ENCODE measurements at regions not wholly inside any gene's neighbourhood (a gene's known extent, or its start where the extent isn't known, plus 50 kb on each side); places are given as distances from the start of the nearest gene placed in this dataset.

GRCh38 chr9:81741103-81741502 is 51.8 kb upstream of the TLE1 start:
- no peak for DNase-seq (ENCODE audit: low read depth)
- in situ Hi-C loops (cut with HindIII; ENCODE audit: low pct_unique_long_range_greater_than_20kb, low sequenced_read_pairs) = no loop called here

DNA sequence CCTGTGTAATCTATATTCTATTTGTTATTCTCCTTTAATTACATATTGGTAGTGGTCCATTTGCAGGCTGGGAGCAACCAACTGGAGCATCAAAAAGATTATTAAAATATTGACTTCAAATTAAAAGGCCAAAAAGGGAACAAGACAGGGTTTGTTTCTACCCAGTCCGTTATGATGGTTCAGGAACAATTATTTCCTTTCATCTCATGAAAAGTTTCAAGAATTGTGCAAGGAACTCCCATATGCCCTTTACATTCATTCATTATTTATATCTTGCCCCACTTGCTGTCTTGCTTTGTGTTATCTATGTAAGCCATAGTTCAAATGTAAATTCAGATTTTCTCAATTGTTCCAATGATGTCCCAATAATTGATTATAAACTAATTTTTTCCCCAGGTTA is 58.7 kb upstream of the TLE1 start:
- in situ Hi-C loops (cut with HindIII; ENCODE audit: low pct_unique_long_range_greater_than_20kb, low sequenced_read_pairs) = no loop called here
- DNase-seq (ENCODE audit: low read depth) = no peak

- DNase-seq (ENCODE audit: low read depth) = no peak
- in situ Hi-C loops (cut with HindIII; ENCODE audit: low pct_unique_long_range_greater_than_20kb, low sequenced_read_pairs) = no loop called here
Measured at GRCh38 chr9:81753436-81753835, 64.1 kb upstream of the TLE1 start.

GRCh38 chr9:81754245-81754644 is 64.9 kb upstream of the TLE1 start:
- peak; percentile 39 for DNase-seq (ENCODE audit: low read depth)
- in situ Hi-C loops (cut with HindIII; ENCODE audit: low pct_unique_long_range_greater_than_20kb, low sequenced_read_pairs) = no loop called here

- DNase-seq (ENCODE audit: low read depth) = no peak
- in situ Hi-C loops (cut with HindIII; ENCODE audit: low pct_unique_long_range_greater_than_20kb, low sequenced_read_pairs) = no loop called here
Measured at GRCh38 chr9:81755721-81756120, 66.4 kb upstream of the TLE1 start.

- DNase-seq (ENCODE audit: low read depth) = no peak
- in situ Hi-C loops (cut with HindIII; ENCODE audit: low pct_unique_long_range_greater_than_20kb, low sequenced_read_pairs) = no loop called here
Measured at GRCh38 chr9:81756561-81756960, 67.2 kb upstream of the TLE1 start.

GRCh38 chr9:81758123-81758797 is 68.9 kb upstream of the TLE1 start:
- DNase-seq (ENCODE audit: low read depth) = no peak
- in situ Hi-C loops (cut with HindIII; ENCODE audit: low pct_unique_long_range_greater_than_20kb, low sequenced_read_pairs) = no loop called here

DNA sequence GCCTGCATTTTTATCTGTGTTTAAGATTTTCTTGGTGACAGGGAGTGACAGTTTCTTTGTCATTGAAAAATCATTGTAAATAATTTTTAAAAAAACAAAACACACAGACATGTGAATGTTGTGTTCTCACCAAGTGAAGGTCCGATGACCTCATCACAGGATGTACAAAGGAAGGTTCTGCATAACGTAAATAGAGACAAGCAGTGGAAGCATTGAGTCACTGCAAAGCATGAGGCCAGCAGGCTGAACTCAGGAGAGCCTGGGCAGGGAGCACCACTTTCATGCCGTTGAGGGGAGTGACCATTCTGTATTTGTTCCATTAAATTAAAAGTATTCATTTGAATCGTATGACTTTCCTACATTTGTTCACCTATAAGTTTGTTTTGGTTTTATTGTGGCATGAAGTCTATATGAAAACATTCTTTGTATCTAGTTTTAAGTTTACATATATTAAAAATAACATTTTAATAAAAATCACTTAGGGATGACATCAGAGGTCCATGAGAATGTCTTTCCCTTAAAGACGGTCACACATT is 70.4 kb upstream of the TLE1 start:
- peak; percentile 49 for DNase-seq (ENCODE audit: low read depth)
- in situ Hi-C loops (cut with HindIII; ENCODE audit: low pct_unique_long_range_greater_than_20kb, low sequenced_read_pairs) = no loop called here

GRCh38 chr9:81767921-81768320 is 78.6 kb upstream of the TLE1 start:
- DNase-seq (ENCODE audit: low read depth) = no peak
- in situ Hi-C loops (cut with HindIII; ENCODE audit: low pct_unique_long_range_greater_than_20kb, low sequenced_read_pairs) = no loop called here

- in situ Hi-C loops (cut with HindIII; ENCODE audit: low pct_unique_long_range_greater_than_20kb, low sequenced_read_pairs) = no loop called here
- DNase-seq (ENCODE audit: low read depth) = no peak
Measured at GRCh38 chr9:81771571-81771970, 82.2 kb upstream of the TLE1 start.

DNA sequence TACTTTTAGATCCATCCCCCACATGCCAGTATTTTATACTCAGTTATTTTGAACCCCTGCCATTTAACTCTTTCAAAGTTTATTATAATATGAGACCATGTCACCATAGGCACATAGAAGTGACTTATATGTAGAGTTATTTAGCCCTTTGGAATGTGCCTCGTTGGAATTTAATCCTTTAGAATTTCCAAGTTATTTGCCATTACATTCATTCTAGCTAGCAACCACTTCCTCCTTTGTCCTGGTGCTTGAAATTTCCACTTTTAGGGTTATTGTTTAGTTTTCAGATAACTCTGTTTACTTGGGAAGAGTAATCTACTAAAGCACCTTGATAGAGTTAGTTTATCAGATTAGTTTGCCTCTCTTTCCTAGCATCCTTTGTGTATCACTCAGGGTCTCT is 82.8 kb upstream of the TLE1 start:
- in situ Hi-C loops (cut with HindIII; ENCODE audit: low pct_unique_long_range_greater_than_20kb, low sequenced_read_pairs) = no loop called here
- no peak for DNase-seq (ENCODE audit: low read depth)

DNA sequence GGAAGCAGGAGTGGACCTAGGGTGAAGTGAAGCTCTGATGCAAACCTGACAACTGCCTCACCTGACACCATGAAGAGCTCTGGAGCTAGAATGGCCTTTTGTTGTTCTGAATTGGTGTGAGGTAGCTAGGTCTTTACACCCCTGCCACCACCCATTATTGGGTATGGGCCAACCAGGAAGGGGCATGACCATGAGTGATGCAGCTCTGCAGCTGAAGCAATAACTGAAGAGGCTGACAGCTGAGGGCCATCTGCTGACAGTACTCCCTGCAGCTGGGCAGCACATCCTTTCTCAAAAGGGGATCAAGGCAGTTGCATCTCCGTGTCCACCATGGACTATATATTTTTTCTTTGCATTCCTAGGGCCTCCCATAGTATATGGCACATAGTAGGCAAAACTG is 87.0 kb upstream of the TLE1 start:
- DNase-seq (ENCODE audit: low read depth) = no peak
- in situ Hi-C loops (cut with HindIII; ENCODE audit: low pct_unique_long_range_greater_than_20kb, low sequenced_read_pairs) = no loop called here

DNA sequence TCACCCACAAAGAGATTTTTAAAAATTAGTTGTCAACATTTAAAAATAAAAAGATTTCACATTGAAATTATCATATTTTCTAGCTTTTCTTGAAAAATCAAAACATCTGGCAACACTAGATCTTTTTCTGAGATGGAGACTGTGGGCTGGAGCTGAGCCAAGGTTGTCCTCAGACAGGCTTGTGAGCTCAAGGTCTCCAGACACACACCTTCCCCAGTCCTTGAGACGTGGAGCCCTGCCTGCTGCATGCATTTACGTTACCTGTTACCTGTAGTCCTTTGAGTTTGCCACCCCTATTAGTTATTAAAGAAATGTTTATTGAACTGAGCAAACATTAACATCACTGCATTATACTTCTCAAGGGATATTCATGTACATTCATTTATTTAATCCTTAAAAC is 87.5 kb upstream of the TLE1 start:
- DNase-seq (ENCODE audit: low read depth) = no peak
- in situ Hi-C loops (cut with HindIII; ENCODE audit: low pct_unique_long_range_greater_than_20kb, low sequenced_read_pairs) = no loop called here

DNA sequence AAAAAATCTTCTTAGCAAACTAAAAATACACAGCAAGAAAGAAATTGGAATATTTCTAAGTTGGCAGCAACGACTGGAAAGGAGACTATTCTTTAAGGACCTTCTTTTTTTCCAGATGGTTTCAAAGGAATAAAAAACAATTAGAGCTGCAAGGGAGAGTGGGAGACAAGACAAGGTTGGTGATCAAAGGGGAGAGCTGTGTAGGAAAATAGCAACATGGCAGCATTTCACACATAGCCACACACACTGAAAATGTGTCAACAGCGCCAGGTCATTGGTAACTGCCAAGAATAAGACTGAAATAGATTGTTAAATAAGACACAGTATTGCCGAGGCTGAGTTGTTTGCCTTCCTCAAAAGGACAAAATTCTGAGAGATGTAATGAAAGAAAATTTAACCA is 88.1 kb upstream of the TLE1 start:
- in situ Hi-C loops (cut with HindIII; ENCODE audit: low pct_unique_long_range_greater_than_20kb, low sequenced_read_pairs) = no loop called here
- no peak for DNase-seq (ENCODE audit: low read depth)

GRCh38 chr9:81782313-81782995 is 93.1 kb upstream of the TLE1 start:
- DNase-seq (ENCODE audit: low read depth) = no peak
- in situ Hi-C loops (cut with HindIII; ENCODE audit: low pct_unique_long_range_greater_than_20kb, low sequenced_read_pairs) = no loop called here

DNA sequence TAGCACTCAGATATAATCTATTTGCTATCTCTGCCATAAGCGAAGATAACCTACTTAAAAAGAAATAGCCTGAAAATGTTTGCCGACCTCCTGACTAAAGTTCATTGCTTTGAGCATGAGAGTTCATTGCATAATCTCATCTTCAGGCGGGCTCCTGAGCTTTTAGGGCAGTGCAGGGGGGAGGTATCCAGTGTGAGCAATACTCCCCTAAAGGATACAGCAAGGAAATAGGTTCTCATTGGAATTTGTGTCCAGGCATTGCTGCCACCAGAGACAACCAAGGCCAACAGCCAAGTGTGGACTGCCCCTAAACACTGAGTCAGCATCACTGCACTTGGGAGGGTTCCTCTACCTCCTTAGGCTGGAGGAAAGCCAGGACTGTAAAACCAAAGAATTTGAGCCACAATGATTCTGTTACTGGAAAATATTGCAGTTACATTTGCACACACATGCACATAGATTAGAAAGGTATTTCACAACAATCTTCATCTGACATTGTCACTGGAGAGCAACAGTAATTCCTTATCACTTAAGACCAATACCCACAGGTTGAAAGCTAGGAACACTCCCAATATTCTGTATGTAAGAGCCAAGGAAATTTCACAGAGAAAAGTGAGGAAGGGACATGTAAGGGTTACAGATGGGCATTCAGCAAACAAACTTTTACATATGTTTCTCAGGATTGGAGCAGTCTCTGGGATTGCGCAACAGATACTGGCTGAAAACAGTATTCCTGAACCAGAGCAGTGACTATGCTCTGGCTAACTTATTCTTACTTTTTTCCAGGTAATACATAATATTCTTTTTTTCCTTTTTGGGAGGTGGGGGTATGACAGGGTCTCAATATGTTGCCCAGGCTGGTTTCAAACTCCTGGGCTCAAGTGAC is 98.6 kb upstream of the TLE1 start:
- peak; percentile 57 for DNase-seq (ENCODE audit: low read depth)
- in situ Hi-C loops (cut with HindIII; ENCODE audit: low pct_unique_long_range_greater_than_20kb, low sequenced_read_pairs) = no loop called here

GRCh38 chr9:81789721-81790120 is 100.4 kb upstream of the TLE1 start:
- DNase-seq (ENCODE audit: low read depth) = no peak
- in situ Hi-C loops (cut with HindIII; ENCODE audit: low pct_unique_long_range_greater_than_20kb, low sequenced_read_pairs) = no loop called here

DNA sequence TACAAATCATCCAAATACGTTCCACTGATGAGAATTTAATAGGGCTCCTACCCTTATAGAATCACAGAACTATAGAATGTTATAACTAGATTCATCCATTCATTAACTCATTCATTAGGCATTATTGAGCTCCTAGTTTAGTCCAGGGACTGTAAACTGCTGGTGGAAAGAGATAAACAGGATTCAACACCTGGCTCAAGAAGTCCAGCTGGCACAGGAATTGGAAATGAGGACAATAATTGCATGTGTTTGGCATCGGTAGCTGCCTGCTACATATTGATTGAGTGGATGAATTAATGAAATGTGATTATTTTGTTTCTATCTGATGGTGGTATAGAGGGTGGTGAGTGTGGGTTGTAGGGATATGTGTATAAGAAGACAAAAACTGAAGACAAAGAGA is 100.8 kb upstream of the TLE1 start:
- in situ Hi-C loops (cut with HindIII; ENCODE audit: low pct_unique_long_range_greater_than_20kb, low sequenced_read_pairs) = no loop called here
- DNase-seq (ENCODE audit: low read depth) = no peak

GRCh38 chr9:81791076-81791475 is 101.7 kb upstream of the TLE1 start:
- in situ Hi-C loops (cut with HindIII; ENCODE audit: low pct_unique_long_range_greater_than_20kb, low sequenced_read_pairs) = no loop called here
- no peak for DNase-seq (ENCODE audit: low read depth)

All from Caki2 (cell line).